ENCODE measurements at regions not wholly inside any gene's neighbourhood (a gene's known extent, or its start where the extent isn't known, plus 50 kb on each side); places are given as distances from the start of the nearest gene placed in this dataset.

DNA sequence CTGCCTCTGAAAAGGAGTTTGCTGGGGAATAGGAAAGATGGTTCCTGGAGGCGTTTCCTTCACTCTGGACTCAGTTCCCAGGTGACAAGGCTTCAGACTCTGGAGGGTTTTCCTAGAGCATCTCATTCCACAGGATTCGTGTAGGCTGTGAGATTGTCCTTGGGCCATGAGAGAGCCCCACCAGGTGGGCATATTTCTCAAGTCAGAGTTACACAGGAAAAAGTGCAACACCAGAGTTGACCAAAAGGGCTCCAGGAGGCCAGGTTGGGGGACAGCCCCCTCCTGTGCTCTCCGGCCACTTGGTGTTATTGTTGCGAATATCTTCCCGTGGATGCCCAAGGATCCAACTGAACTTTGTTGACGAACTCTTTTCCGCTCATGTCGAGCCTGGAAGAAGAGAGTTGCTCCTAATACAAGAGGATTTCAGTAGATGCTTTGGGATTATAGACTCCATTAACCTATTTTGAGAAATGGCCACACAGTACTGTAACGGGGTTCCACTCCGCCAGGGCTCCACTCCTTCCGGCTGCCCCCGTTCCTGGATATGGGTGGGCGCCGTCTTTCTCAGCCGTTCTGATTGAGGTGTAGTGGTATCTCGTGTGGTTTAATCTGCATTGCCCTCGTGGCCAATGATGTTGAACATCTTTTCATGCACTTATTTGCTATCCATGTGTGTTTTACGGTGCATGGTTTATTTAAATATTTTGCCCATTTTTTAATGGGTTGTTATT is 580.3 kb downstream of the BRD1 start:
- no peak overlapping the region for H3K27ac ChIP-seq
- TF ChIP-seq CTCF (conservative IDR thresholded peaks at IDR 0.05) = no peak

DNA sequence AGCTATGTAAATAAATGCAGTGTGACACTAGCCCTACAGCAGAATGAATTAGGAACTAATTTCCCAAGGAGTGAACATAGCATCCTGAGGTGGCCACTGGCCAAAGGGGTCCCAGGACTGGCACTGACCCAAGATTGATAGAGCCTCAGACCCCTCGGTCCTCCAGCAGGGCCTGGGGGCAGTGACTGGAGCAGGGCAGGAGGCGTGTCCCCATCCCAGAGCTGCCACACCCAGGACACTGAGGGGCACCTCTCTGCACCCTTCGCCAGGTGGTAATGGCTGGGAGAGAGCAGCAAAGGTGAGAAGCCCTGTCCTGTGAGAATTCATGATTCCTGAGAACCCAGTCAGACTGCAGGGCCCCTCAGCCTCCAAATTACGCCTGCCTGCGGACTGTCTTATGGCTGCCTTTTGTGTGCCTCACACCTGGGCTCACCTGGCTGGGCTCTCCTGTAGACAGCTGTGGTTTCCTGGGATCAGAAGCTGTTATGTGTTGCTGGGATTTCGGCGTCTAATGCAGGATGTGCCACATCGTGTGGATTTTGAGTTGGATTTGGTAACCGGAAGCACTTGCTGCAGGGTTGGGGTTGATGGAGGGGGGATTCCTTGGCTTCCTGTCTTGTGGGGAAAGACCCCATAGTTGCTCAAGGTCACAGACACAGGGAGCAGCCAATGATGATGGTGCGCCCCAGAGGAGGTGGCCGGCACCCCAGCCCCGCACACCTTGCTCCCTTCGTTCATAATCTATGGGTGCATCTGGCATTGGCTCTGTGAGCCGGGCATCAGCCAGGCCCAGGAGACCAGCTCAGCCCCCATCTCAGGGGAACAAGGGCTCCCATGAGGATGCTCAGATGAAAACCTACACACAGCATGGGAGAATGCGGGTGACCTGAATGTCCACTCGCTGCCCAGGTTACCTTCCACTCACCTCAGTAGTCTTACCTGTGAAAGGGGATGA is 582.9 kb downstream of the BRD1 start:
- TF ChIP-seq CTCF (conservative IDR thresholded peaks at IDR 0.05) = no peak
- no peak overlapping the region for H3K27ac ChIP-seq

DNA sequence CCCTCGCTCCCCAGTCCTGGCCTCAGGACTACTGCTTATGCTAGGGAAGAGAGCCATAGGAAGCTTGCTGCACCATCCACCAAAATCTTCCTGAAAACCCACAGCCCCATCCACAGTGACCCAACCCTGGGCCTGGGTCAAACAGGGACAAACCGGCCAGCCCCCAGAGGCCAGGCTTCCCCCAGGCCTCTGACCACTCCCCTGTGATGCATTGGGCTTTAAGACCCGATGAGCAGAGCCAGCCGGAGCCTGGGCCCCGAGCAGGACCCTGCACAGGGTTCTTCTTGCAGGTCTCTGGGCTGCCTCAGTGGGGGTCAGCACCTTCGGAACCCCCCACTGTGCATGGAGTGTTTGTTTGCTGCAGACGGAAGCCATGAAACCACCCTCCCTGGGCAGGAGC is 583.7 kb downstream of the BRD1 start:
- TF ChIP-seq CTCF (conservative IDR thresholded peaks at IDR 0.05) = no peak
- H3K27ac ChIP-seq = no peak overlapping the region

GRCh38 chr22:49243335-49243734 is 584.3 kb downstream of the BRD1 start:
- TF ChIP-seq CTCF (conservative IDR thresholded peaks at IDR 0.05) = no peak
- no peak overlapping the region for H3K27ac ChIP-seq

- no peak for TF ChIP-seq CTCF (conservative IDR thresholded peaks at IDR 0.05)
- H3K27ac ChIP-seq = no peak overlapping the region
Measured at GRCh38 chr22:49242480-49242879, 585.2 kb downstream of the BRD1 start.

- no peak for TF ChIP-seq CTCF (conservative IDR thresholded peaks at IDR 0.05)
- H3K27ac ChIP-seq = no peak overlapping the region
Measured at GRCh38 chr22:49241174-49241851, 586.4 kb downstream of the BRD1 start.

- H3K27ac ChIP-seq = no peak overlapping the region
- no peak for TF ChIP-seq CTCF (conservative IDR thresholded peaks at IDR 0.05)
Measured at GRCh38 chr22:49240472-49240871, 587.2 kb downstream of the BRD1 start.

All from VCaP (cell line).